GM23248 (cell line): ENCODE measurements at regions not wholly inside any gene's neighbourhood (a gene's known extent, or its start where the extent isn't known, plus 50 kb on each side); places are given as distances from the start of the nearest gene placed in this dataset.

Experiments
- EZH2 ChIP-seq: fragments of 200-600 bp; sonication (generic); IDR thresholded peaks from 2 replicates; pipeline ENCODE4 v1.6.1; 2018; ENCODE audit warnings: antibody characterized with exemption, mild to moderate bottlenecking; ENCODE audit not compliant: insufficient read depth, poor library complexity, severe bottlenecking
- EZH2phosphoT487 ChIP-seq: fragments of 200-600 bp; sonication (generic); IDR thresholded peaks from 2 replicates; pipeline ENCODE4 v1.6.1; 2018; ENCODE audit warnings: antibody characterized with exemption, moderate library complexity, mild to moderate bottlenecking, low read depth; ENCODE audit not compliant: insufficient read depth

DNA sequence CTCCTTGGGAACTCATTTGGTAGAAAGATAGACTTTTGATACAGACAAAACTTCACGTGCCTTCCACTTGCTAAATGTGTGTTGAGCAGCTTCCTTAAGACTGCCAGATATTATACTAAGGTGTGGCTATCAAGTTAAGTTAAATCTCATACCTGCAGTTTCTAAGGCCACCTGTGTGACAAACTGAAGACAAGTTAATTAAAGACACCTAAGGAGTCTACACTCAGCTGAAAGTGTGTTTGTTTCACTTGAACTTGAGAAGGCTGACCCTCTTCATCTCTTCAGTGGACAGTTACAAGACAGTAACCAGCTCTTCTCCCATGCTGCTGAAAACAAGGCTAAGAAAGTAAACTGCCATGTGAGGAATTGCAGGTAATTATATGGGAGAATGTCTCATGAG, 124.0 kb downstream of the NPY start:
- TF ChIP-seq EZH2phosphoT487 (no peak), EZH2 (no peak)
